Skeletal muscle satellite cell (primary cell): ENCODE measurements at regions not wholly inside any gene's neighbourhood (a gene's known extent, or its start where the extent isn't known, plus 50 kb on each side); places are given as distances from the start of the nearest gene placed in this dataset.
"Not testable (repeated sequence)": the region's sequence is repeated elsewhere in the genome, so short reads cannot be mapped to it uniquely, and the experiment has no call there.

Experiments used
- H3K27me3 ChIP-seq: 2 replicates; pipeline ENCODE4 v1.7.0; 2013; ENCODE audit warnings: low read length; ENCODE audit not compliant: control insufficient read depth, insufficient read depth
- H3K36me3 ChIP-seq: 2 replicates; pipeline ENCODE4 v1.7.0; 2013; ENCODE audit warnings: mild to moderate bottlenecking, control low read depth, low read length; ENCODE audit not compliant: insufficient read depth
- H3K4me1 ChIP-seq: 2 replicates; pipeline ENCODE4 v1.7.0; 2013; ENCODE audit warnings: low read length; ENCODE audit not compliant: control insufficient read depth, insufficient read depth
- H3K4me2 ChIP-seq: 2 replicates; pipeline ENCODE4 v1.7.0; 2013; ENCODE audit warnings: mild to moderate bottlenecking, low read length
- H3K4me3 ChIP-seq: 2 replicates; pipeline ENCODE4 v1.7.0; 2013; ENCODE audit warnings: low read length
- H3K9ac ChIP-seq: 2 replicates; pipeline ENCODE4 v1.7.0; 2013; ENCODE audit warnings: mild to moderate bottlenecking, low read depth, low read length, moderate library complexity
- H3K9me3 ChIP-seq: replicated peaks from 2 replicates; pipeline ENCODE4 v1.7.0; 2013; ENCODE audit warnings: mild to moderate bottlenecking, control low read depth, low read length

- Histone ChIP-seq H3K36me3 (no peaks in the 10 kb centered on the region), H3K4me2 (no peak overlapping the region), H3K9ac (no peak overlapping the region), H3K9me3 (no peaks in the 10 kb centered on the region), H3K27me3 (peaks cover 12% of the 10 kb centered on the region), H3K4me3 (no peak overlapping the region), H3K4me1 (no peaks in the 10 kb centered on the region)
These were observed 97.2 kb downstream of the KDR start for GRCh38 chr4:55028196-55028595.

GRCh38 chr4:55027596-55027995 is 97.8 kb downstream of the KDR start:
- Histone ChIP-seq H3K9ac (no peak overlapping the region), H3K27me3 (peaks cover 12% of the 10 kb centered on the region), H3K4me3 (no peak overlapping the region), H3K4me1 (no peaks in the 10 kb centered on the region), H3K4me2 (no peak overlapping the region), H3K36me3 (no peaks in the 10 kb centered on the region), H3K9me3 (no peaks in the 10 kb centered on the region)

DNA sequence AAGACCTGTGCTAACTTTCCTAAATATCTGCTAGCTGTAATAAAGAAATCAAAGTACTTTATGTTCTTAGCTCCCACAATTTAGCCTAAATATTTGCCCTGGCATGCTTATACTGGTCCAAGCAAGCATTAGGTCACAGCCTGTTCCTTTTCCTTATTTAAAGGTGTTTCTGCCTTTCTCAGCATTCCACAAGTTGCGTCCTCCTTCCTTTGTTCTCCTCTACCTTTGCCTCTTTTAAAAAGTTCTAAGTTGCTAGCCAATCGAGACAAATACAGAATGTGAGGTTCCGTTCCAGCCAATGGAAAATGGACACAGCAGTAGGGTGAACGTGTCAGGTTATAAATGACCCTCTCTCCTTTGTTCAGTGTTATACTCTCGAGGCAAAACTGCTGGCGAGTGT is 99.9 kb downstream of the KDR start:
- not testable (repeated sequence) for H3K4me3 ChIP-seq, H3K4me1 ChIP-seq, H3K27me3 ChIP-seq, H3K9me3 ChIP-seq, H3K9ac ChIP-seq, H3K36me3 ChIP-seq, H3K4me2 ChIP-seq

DNA sequence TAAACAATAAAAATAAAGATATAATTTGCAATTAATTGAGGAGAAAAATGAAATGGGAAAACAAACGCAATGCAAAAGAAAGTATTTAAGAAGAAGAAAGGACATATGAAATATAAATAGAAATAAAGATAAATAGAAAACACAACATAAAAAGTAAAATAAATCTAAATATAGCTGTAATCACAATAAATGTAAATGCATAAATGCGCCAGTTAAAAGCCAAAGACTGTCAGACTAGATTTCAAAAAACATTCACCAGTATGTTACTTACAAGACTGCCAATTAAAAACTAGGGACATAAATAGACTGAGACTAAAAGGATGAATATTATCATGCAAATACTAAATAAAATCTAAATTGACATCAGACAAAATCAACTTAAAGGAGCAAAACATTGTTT is 102.4 kb downstream of the KDR start:
- Histone ChIP-seq H3K9me3 (no peaks in the 10 kb centered on the region), H3K36me3 (no peaks in the 10 kb centered on the region), H3K27me3 (no peaks in the 10 kb centered on the region), H3K4me3 (no peak overlapping the region), H3K4me2 (no peak overlapping the region), H3K4me1 (peaks cover 3% of the 10 kb centered on the region), H3K9ac (no peak overlapping the region)

DNA sequence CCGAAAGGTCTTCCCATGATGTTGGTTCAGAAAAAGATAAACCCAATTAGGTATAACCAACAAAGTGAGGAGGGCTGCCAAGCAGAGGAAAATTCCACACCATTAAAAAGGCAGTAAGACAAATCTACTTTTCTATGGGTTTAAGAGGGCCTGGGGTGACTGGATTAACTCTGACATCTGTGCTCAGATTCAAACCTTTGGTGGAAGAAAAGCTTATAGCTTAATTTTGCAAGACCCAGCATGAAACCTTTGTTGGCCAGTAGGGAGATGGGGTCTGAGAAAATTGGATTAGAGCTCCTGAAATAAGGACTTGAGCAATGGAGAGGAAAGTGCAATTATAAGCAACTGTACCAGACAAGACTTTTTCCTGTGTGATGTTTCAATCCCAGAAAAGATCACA is 104.2 kb downstream of the KDR start:
- Histone ChIP-seq H3K9me3 (no peaks in the 10 kb centered on the region), H3K4me2 (no peak overlapping the region), H3K36me3 (no peaks in the 10 kb centered on the region), H3K4me3 (no peak overlapping the region), H3K27me3 (no peaks in the 10 kb centered on the region), H3K9ac (no peak overlapping the region), H3K4me1 (peaks cover 3% of the 10 kb centered on the region)

DNA sequence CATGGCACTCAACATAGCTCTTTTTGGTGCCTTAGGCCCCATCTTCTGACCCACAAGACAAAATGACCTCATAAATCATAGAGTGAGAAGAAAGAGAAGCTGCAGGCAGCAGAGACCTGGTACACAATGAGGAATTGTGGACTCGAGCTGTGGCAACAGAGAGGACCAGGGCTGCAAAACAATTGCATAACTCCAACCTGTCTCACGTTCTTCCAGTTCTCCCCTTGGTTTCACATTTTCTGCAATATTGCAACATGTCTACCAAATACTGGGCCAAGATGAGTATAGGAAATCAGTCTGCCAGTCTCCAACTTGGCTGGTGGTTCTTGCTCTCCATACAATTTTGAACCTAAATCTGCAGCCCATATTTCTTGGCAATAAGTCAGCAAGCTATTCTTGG is 105.3 kb downstream of the KDR start:
- H3K4me2 ChIP-seq, result no peak overlapping the region
- H3K4me3 ChIP-seq, result no peak overlapping the region
- H3K27me3 ChIP-seq, result no peaks in the 10 kb centered on the region
- H3K9me3 ChIP-seq, result no peaks in the 10 kb centered on the region
- H3K36me3 ChIP-seq, result no peaks in the 10 kb centered on the region
- H3K4me1 ChIP-seq, result peaks cover 3% of the 10 kb centered on the region
- no peak overlapping the region for H3K9ac ChIP-seq

DNA sequence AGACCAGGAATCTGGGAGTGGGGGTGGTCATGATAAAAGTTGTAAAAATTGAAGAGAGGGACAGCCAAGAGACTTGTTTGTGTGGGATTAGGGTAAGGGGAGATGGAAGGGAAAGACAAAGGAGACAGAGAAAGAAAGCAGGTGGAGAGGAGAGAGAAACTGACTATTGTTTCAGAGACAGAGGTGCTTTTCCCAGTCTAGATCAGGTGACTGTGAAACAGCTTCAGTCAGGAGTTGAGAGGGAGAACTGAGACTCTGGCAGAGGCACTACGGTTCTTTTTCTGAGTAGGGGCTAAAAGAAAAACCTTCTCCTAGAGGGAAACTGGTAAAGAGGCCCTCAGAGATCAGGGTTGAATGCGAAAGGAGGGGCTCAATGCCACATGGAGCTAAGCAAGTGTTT is 106.4 kb downstream of the KDR start:
- H3K4me1 ChIP-seq, result peaks cover 3% of the 10 kb centered on the region
- no peak overlapping the region for H3K4me3 ChIP-seq
- H3K9me3 ChIP-seq, result no peaks in the 10 kb centered on the region
- no peaks in the 10 kb centered on the region for H3K36me3 ChIP-seq
- H3K9ac ChIP-seq, result no peak overlapping the region
- no peaks in the 10 kb centered on the region for H3K27me3 ChIP-seq
- no peak overlapping the region for H3K4me2 ChIP-seq

DNA sequence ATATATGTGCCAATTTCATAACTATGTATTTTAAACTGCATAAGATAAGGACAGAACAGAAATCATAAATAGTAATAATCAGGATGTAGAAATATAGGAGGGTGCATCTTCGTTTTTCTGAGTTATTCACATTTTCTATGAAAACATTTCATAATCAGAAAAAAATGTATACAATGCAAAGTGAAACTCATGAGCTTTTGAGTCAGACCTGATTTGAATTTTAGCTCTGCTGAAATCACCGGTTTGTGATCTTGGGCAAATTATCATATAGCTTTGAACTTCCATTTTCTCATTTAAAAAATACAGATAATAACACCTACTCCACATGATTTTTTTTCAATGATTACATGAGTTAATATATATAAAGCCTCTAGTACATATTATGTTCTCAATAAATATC is 106.9 kb downstream of the KDR start:
- peaks cover 3% of the 10 kb centered on the region for H3K4me1 ChIP-seq
- H3K9ac ChIP-seq, result no peak overlapping the region
- no peak overlapping the region for H3K4me2 ChIP-seq
- no peaks in the 10 kb centered on the region for H3K36me3 ChIP-seq
- no peak overlapping the region for H3K4me3 ChIP-seq
- H3K27me3 ChIP-seq, result no peaks in the 10 kb centered on the region
- no peaks in the 10 kb centered on the region for H3K9me3 ChIP-seq

DNA sequence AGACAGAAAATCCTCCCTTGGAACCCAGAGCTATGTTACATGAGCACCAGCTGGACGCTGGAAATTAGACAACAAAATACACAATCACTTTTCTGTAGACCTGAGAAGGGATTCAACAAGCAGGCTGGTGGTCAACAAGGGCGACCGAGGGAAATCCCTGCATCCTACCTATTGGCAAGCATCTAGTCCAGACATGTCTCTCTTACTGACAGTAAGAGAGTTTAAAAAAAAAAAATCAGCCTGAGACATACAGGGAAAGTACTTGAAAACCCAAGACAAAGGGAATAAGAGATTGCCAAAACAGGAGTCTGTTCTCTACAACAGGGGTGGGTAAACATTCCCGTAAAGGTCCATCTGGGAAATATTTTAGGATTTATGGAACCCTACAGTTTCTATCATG is 108.0 kb downstream of the KDR start:
- no peaks in the 10 kb centered on the region for H3K36me3 ChIP-seq
- H3K4me2 ChIP-seq, result no peak overlapping the region
- H3K4me1 ChIP-seq, result peaks cover 3% of the 10 kb centered on the region
- no peak overlapping the region for H3K9ac ChIP-seq
- H3K9me3 ChIP-seq, result no peaks in the 10 kb centered on the region
- H3K4me3 ChIP-seq, result no peak overlapping the region
- H3K27me3 ChIP-seq, result no peaks in the 10 kb centered on the region

DNA sequence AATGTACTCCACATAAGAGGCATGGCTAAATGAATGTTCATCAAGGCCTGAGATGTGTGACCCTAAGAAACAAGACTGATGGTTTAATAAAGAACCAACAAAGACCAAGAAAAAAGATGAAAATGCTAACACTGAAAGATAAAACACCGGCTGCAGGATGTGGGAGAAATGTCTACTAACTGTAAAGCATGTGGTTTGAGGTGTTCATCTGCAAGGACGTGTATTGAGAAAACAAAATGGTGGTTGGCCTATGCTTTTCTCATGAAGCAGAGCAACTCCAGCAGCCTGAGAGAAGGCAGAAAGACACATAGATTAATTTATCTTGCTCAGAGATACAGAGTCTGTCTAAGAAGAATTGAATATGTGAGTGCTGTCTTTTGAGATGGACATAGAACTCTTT is 109.3 kb downstream of the KDR start:
- H3K36me3 ChIP-seq, result no peaks in the 10 kb centered on the region
- H3K4me1 ChIP-seq, result peaks cover 3% of the 10 kb centered on the region
- H3K4me2 ChIP-seq, result no peak overlapping the region
- H3K9ac ChIP-seq, result no peak overlapping the region
- H3K27me3 ChIP-seq, result no peaks in the 10 kb centered on the region
- no peaks in the 10 kb centered on the region for H3K9me3 ChIP-seq
- H3K4me3 ChIP-seq, result no peak overlapping the region

DNA sequence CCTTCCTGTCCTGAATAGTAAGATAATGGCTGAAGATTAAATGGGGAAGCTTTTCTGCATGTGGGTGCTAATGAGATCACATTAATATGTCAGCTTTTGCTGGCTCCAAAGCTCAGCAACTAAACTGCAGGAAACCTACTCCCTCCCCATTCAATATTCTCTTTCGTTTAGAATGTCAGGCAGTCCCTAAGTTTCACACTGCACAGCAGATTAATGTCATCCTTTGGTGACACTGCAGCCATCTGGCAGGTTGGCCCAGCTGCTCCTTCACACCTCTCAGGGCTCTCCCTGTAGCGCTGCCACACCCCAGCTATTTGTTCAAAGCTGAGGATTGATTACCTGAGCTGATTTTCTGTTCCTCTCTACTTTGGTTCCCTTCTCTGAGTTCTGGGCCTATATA is 110.5 kb downstream of the KDR start:
- Histone ChIP-seq H3K9ac (no peak overlapping the region), H3K4me3 (no peak overlapping the region), H3K36me3 (no peaks in the 10 kb centered on the region), H3K4me2 (no peak overlapping the region), H3K9me3 (no peaks in the 10 kb centered on the region), H3K27me3 (no peaks in the 10 kb centered on the region), H3K4me1 (peaks cover 3% of the 10 kb centered on the region)

- Histone ChIP-seq H3K9me3 (no peaks in the 10 kb centered on the region), H3K4me2 (no peak overlapping the region), H3K27me3 (no peaks in the 10 kb centered on the region), H3K9ac (no peak overlapping the region), H3K36me3 (no peaks in the 10 kb centered on the region), H3K4me1 (no peaks in the 10 kb centered on the region), H3K4me3 (no peak overlapping the region)
These were observed 111.9 kb downstream of the KDR start for GRCh38 chr4:55013431-55013955.
